ENCODE measurements at regions not wholly inside any gene's neighbourhood (a gene's known extent, or its start where the extent isn't known, plus 50 kb on each side); places are given as distances from the start of the nearest gene placed in this dataset.

- Histone ChIP-seq H3K4me2 (ENCODE audit: insufficient read depth, low read length, poor library complexity, severe bottlenecking) (no peak overlapping the region), H3K4me3 (ENCODE audit: low read length in 2 of 2) (no peak overlapping the region), H2BK12ac (ENCODE audit: low read length) (no peak overlapping the region), H3K36me3 (replicated peaks in 1 of 2; ENCODE audit: control insufficient read depth in 2 of 2, insufficient read depth in 2 of 2, low read length in 2 of 2) (no peaks in the 10 kb centered on the region), H4K91ac (ENCODE audit: low read depth, low read length, poor library complexity) (no peak overlapping the region), H3K27me3 (ENCODE audit: control insufficient read depth in 3 of 3, insufficient read depth in 3 of 3, low read depth in 1 of 3, low read length in 3 of 3) (no peaks in the 10 kb centered on the region), H3K79me1 (ENCODE audit: low read depth, low read length) (no peaks in the 10 kb centered on the region), H3K18ac (ENCODE audit: low read length) (no peak overlapping the region), H2AK5ac (ENCODE audit: low read depth, low read length) (no peak overlapping the region), H3K14ac (ENCODE audit: low read length) (no peak overlapping the region), H3K4ac (ENCODE audit: low read length) (no peak overlapping the region), H3K27ac (replicated peaks; ENCODE audit: low read length) (no peak overlapping the region), H2BK15ac (ENCODE audit: low read length) (no peak overlapping the region), H3K4me1 (ENCODE audit: control insufficient read depth in 2 of 2, insufficient read depth in 1 of 2, low read depth in 1 of 2, low read length in 2 of 2) (no peaks in the 10 kb centered on the region), H3K9me3 (replicated peaks in 1 of 2; ENCODE audit: control insufficient read depth in 2 of 2, insufficient read depth in 1 of 2, low read depth in 1 of 2, low read length in 2 of 2) (no peaks in the 10 kb centered on the region), H4K8ac (ENCODE audit: low read depth, low read length) (no peak overlapping the region), H2BK5ac (ENCODE audit: low read length) (no peak overlapping the region), H3K23ac (ENCODE audit: low read depth, low read length, poor library complexity) (no peak overlapping the region), H2BK120ac (ENCODE audit: low read depth, low read length) (no peak overlapping the region), H2AFZ (ENCODE audit: low read length) (no peak overlapping the region), H3K9ac (ENCODE audit: low read depth, low read length, poor library complexity) (no peak overlapping the region)
- WGBS, 2 donors (ENCODE audit: extremely low coverage in 2 of 2, insufficient read length in 2 of 2, insufficient replicate concordance in 1 of 2) = no CpG with 5 or more reads among the region's 3 CpGs
- no peak for DNase-seq (ENCODE audit: low spot score)
Measured at GRCh38 chr14:98638366-98638765, 633.6 kb downstream of the BCL11B start.

DNA sequence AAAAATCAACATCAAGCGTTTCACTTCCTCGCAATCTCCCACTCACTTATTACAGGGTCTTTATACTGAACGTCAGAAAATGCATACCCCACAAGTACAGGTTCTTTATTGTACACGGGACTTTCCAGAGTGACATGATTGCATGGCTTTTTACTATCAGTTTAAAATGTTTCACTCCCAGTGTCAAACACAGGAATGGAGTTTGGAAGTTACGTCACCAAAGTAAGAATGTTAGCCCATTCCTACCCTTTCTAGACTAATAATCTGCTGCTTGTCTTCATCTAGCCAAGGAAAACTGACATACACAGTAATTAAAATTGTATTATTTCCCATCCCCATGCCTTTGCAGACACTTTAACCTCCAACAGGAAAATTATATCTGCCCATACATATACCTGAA lies 624.2 kb downstream of the BCL11B start:
- H3K18ac ChIP-seq (ENCODE audit: low read length) = no peak overlapping the region
- no peak overlapping the region for H2BK5ac ChIP-seq (ENCODE audit: low read length)
- no peak overlapping the region for H3K4ac ChIP-seq (ENCODE audit: low read length)
- no peak overlapping the region for H2AK5ac ChIP-seq (ENCODE audit: low read depth, low read length)
- no peak overlapping the region for H4K8ac ChIP-seq (ENCODE audit: low read depth, low read length)
- H2BK15ac ChIP-seq (ENCODE audit: low read length) = no peak overlapping the region
- no peak overlapping the region for H2AFZ ChIP-seq (ENCODE audit: low read length)
- H2BK12ac ChIP-seq (ENCODE audit: low read length) = no peak overlapping the region
- no peak overlapping the region for H2BK120ac ChIP-seq (ENCODE audit: low read depth, low read length)
- H3K4me3 ChIP-seq (ENCODE audit: low read length in 2 of 2) = no peak overlapping the region
- H3K9ac ChIP-seq (ENCODE audit: low read depth, low read length, poor library complexity) = no peak overlapping the region
- no peaks in the 10 kb centered on the region for H3K36me3 ChIP-seq (replicated peaks in 1 of 2; ENCODE audit: control insufficient read depth in 2 of 2, insufficient read depth in 2 of 2, low read length in 2 of 2)
- no peak overlapping the region for H3K14ac ChIP-seq (ENCODE audit: low read length)
- no peaks in the 10 kb centered on the region for H3K4me1 ChIP-seq (ENCODE audit: control insufficient read depth in 2 of 2, insufficient read depth in 1 of 2, low read depth in 1 of 2, low read length in 2 of 2)
- WGBS, 2 donors (ENCODE audit: extremely low coverage in 2 of 2, insufficient read length in 2 of 2, insufficient replicate concordance in 1 of 2) = no CpG with 5 or more reads among the region's 5 CpGs
- H3K27me3 ChIP-seq (ENCODE audit: control insufficient read depth in 3 of 3, insufficient read depth in 3 of 3, low read depth in 1 of 3, low read length in 3 of 3) = no peaks in the 10 kb centered on the region
- H4K91ac ChIP-seq (ENCODE audit: low read depth, low read length, poor library complexity) = no peak overlapping the region
- no peaks in the 10 kb centered on the region for H3K79me1 ChIP-seq (ENCODE audit: low read depth, low read length)
- H3K9me3 ChIP-seq (replicated peaks in 1 of 2; ENCODE audit: control insufficient read depth in 2 of 2, insufficient read depth in 1 of 2, low read depth in 1 of 2, low read length in 2 of 2) = no peaks in the 10 kb centered on the region
- no peak overlapping the region for H3K4me2 ChIP-seq (ENCODE audit: insufficient read depth, low read length, poor library complexity, severe bottlenecking)
- H3K23ac ChIP-seq (ENCODE audit: low read depth, low read length, poor library complexity) = no peak overlapping the region
- no peak overlapping the region for H3K27ac ChIP-seq (replicated peaks; ENCODE audit: low read length)
- no peak for DNase-seq (ENCODE audit: low spot score)

GRCh38 chr14:98651037-98651436 lies 621.0 kb downstream of the BCL11B start:
- H2BK5ac ChIP-seq (ENCODE audit: low read length) = no peak overlapping the region
- no peak overlapping the region for H2BK120ac ChIP-seq (ENCODE audit: low read depth, low read length)
- no peaks in the 10 kb centered on the region for H3K27me3 ChIP-seq (ENCODE audit: control insufficient read depth in 3 of 3, insufficient read depth in 3 of 3, low read depth in 1 of 3, low read length in 3 of 3)
- H3K27ac ChIP-seq (replicated peaks; ENCODE audit: low read length) = no peak overlapping the region
- no peak overlapping the region for H3K18ac ChIP-seq (ENCODE audit: low read length)
- H3K9ac ChIP-seq (ENCODE audit: low read depth, low read length, poor library complexity) = no peak overlapping the region
- H4K8ac ChIP-seq (ENCODE audit: low read depth, low read length) = no peak overlapping the region
- no peak overlapping the region for H2BK15ac ChIP-seq (ENCODE audit: low read length)
- H2AK5ac ChIP-seq (ENCODE audit: low read depth, low read length) = no peak overlapping the region
- H3K9me3 ChIP-seq (replicated peaks in 1 of 2; ENCODE audit: control insufficient read depth in 2 of 2, insufficient read depth in 1 of 2, low read depth in 1 of 2, low read length in 2 of 2) = peaks cover 0 to 1% of the 10 kb centered on the region in 2 donors
- no peak overlapping the region for H3K4ac ChIP-seq (ENCODE audit: low read length)
- no peak overlapping the region for H3K4me3 ChIP-seq (ENCODE audit: low read length in 2 of 2)
- no peaks in the 10 kb centered on the region for H3K4me1 ChIP-seq (ENCODE audit: control insufficient read depth in 2 of 2, insufficient read depth in 1 of 2, low read depth in 1 of 2, low read length in 2 of 2)
- H3K23ac ChIP-seq (ENCODE audit: low read depth, low read length, poor library complexity) = no peak overlapping the region
- H3K14ac ChIP-seq (ENCODE audit: low read length) = no peak overlapping the region
- WGBS, 2 donors (ENCODE audit: extremely low coverage in 2 of 2, insufficient read length in 2 of 2, insufficient replicate concordance in 1 of 2) = no CpG with 5 or more reads among the region's 3 CpGs
- no peaks in the 10 kb centered on the region for H3K79me1 ChIP-seq (ENCODE audit: low read depth, low read length)
- no peak overlapping the region for H2AFZ ChIP-seq (ENCODE audit: low read length)
- DNase-seq (ENCODE audit: low spot score) = no peak
- H3K4me2 ChIP-seq (ENCODE audit: insufficient read depth, low read length, poor library complexity, severe bottlenecking) = no peak overlapping the region
- no peak overlapping the region for H4K91ac ChIP-seq (ENCODE audit: low read depth, low read length, poor library complexity)
- H2BK12ac ChIP-seq (ENCODE audit: low read length) = no peak overlapping the region
- no peaks in the 10 kb centered on the region for H3K36me3 ChIP-seq (replicated peaks in 1 of 2; ENCODE audit: control insufficient read depth in 2 of 2, insufficient read depth in 2 of 2, low read length in 2 of 2)

DNA sequence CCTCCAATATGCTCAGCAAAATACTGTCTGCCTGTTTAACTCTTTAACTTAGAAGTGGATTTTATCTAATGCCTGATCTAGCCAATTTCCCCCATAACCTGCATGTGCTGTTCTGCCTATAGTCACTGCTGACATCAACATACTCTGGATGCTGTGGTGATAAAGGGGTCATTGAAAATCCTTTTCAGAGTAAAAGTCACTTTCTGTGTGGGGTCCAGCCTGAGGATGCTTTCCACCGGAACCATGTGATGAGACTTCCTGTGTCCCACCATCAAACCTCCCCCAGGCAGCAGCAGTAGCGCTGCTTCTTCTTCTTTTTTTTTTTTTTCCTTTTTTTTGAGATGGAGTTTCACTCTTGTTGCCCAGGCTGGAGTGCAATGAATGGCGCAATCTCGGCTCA lies 607.0 kb downstream of the BCL11B start:
- Histone ChIP-seq H4K8ac (ENCODE audit: low read depth, low read length) (no peak overlapping the region), H3K27me3 (ENCODE audit: control insufficient read depth in 3 of 3, insufficient read depth in 3 of 3, low read depth in 1 of 3, low read length in 3 of 3) (no peaks in the 10 kb centered on the region), H3K4me1 (ENCODE audit: control insufficient read depth in 2 of 2, insufficient read depth in 1 of 2, low read depth in 1 of 2, low read length in 2 of 2) (no peaks in the 10 kb centered on the region), H3K14ac (ENCODE audit: low read length) (no peak overlapping the region), H4K91ac (ENCODE audit: low read depth, low read length, poor library complexity) (no peak overlapping the region), H3K9ac (ENCODE audit: low read depth, low read length, poor library complexity) (no peak overlapping the region), H3K18ac (ENCODE audit: low read length) (no peak overlapping the region), H3K23ac (ENCODE audit: low read depth, low read length, poor library complexity) (no peak overlapping the region), H2BK120ac (ENCODE audit: low read depth, low read length) (no peak overlapping the region), H2BK15ac (ENCODE audit: low read length) (no peak overlapping the region), H3K36me3 (replicated peaks in 1 of 2; ENCODE audit: control insufficient read depth in 2 of 2, insufficient read depth in 2 of 2, low read length in 2 of 2) (no peaks in the 10 kb centered on the region), H2BK12ac (ENCODE audit: low read length) (no peak overlapping the region), H3K4me3 (ENCODE audit: low read length in 2 of 2) (no peak overlapping the region), H3K27ac (replicated peaks; ENCODE audit: low read length) (no peak overlapping the region), H3K79me1 (ENCODE audit: low read depth, low read length) (no peaks in the 10 kb centered on the region), H3K4me2 (ENCODE audit: insufficient read depth, low read length, poor library complexity, severe bottlenecking) (no peak overlapping the region), H2BK5ac (ENCODE audit: low read length) (no peak overlapping the region), H3K4ac (ENCODE audit: low read length) (no peak overlapping the region), H2AK5ac (ENCODE audit: low read depth, low read length) (no peak overlapping the region), H2AFZ (ENCODE audit: low read length) (no peak overlapping the region), H3K9me3 (replicated peaks in 1 of 2; ENCODE audit: control insufficient read depth in 2 of 2, insufficient read depth in 1 of 2, low read depth in 1 of 2, low read length in 2 of 2) (no peaks in the 10 kb centered on the region)
- WGBS, 2 donors (ENCODE audit: extremely low coverage in 2 of 2, insufficient read length in 2 of 2, insufficient replicate concordance in 1 of 2) = no CpG with 5 or more reads among the region's 4 CpGs
- DNase-seq (ENCODE audit: low spot score) = no peak
